Stimulated activated CD4-positive, alpha-beta T cell treated with anti-CD3 and anti-CD28 coated beads, TNF-alpha, amount 100 ng/mL, for 1 hour (primary cell): ENCODE measurements at regions not wholly inside any gene's neighbourhood (a gene's known extent, or its start where the extent isn't known, plus 50 kb on each side); places are given as distances from the start of the nearest gene placed in this dataset.
"Not testable (repeated sequence)": the region's sequence is repeated elsewhere in the genome, so short reads cannot be mapped to it uniquely, and the experiment has no call there.

Source experiments
- DNase-seq, 3 donors: peaks; one replicate each; pipeline ENCODE4 v3.0.0-alpha.2; 2020; ENCODE audit warnings: low read depth in 3 of 3, low spot score in 1 of 3

DNA sequence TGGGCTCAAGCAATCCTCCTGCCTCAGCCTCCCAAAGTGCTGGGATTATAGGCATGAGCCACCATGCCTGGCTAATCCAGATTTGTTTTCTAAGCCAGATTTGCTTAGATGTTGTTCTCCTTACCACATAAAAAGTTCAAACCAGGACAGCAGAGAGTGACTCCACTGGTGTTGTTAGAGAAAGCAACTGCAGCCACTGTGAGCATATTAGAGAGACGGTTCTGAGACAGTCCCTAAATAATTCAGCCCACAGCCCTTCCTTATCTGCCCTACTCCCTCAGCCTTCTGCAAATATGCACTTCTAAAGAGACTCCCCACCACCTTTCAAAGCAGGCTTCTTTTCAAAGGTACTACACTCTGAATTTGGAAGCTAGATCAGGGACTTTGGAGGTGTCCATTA lies 96.1 kb downstream of the DRD1 start:
- DNase-seq: no peak

DNA sequence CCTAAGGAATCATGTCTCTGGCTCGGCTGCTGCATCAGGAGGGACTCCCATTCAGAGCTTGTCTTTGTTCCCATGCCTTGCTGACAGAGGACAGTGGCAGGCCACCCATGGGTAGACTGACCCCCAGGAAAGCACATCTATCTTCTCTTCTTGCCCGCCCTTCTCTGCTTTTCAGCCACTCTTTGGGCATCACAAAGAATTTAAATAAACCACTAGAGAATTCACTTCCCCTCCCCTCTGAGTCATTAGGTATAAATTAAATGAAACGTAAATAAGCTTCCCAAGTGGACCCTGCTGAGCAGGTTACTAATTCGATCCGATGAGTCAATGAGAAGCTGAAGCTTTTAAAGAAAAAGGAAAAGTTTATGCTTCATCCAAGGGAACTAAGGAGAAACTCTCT lies 97.0 kb downstream of the DRD1 start:
- DNase-seq: no peak

DNA sequence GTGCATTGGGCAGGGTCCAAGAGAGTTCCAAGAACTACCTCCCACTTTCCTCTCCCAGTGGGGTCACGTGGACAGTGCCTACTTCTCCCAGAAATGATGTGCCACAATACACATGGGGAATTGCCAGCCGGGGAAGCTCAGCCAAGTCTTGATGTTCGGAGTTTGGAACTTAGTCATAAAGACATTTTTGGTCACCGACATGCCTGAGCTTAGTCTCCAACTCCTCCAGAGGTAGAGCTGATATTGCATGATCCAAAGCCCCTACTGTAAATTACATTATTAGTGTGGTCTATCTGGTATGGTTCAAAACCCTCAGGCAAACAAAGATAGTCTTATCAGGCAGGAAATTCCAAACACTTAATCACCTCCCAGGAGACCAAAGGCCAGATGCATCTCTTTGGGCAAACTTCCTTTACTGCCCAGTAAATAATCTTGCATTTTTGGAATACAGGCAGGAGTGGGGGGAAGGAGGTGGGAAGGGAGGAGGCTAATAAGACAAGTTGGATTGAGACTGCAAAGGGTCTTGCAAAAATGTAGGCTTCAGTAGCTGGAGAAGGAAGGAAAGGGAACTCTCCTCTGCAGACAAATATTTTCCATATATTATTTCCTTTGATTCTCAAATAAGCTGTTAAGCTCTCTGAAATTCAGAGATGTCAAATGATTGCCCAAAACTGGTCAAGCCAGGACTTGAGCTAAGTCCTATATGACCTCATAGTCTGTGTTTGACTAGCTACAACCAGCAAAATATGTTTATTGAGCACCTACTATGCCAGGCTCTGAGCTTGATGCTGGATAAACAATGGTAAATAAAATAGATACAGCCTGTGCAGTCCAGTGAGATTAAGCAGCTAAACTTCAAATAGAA lies 99.4 kb downstream of the DRD1 start:
- no peak for DNase-seq

DNA sequence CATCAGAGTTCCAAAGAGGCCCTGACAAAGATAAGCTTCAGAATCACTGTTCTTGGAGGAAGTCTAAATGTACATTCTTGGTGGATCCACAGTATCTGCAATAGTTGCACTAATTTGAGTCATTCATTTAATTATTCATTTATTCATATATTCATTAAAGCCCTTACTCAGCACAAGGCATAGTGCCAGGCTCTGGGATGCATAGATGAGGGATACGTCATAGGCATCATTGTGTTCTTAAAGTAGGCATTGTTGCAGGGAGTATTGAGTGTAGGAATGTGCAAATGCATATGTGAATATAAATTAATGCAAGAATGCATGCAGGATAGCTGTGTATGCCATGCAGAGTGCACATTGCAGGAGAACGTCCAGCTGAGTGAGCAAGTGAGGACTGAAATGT lies 100.7 kb downstream of the DRD1 start:
- DNase-seq: no peak

DNA sequence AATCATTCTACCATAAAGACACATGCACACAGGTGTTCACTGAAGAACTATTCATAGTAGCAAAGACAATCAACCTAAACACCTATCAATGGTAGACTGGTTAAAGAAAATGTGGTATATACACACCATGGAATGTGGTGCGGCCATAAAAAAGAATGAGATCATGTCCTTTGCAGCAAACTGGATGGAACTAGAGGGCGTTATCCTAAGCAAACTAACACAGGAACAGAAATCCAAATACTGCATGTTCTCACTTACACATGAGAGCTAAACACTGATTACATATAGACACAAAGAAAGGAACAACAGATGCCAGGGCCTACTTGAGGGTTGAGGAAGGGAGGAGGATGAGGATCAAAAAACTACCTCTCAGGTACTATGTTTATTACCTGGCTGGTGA lies 103.8 kb downstream of the DRD1 start:
- DNase-seq: no peak

DNA sequence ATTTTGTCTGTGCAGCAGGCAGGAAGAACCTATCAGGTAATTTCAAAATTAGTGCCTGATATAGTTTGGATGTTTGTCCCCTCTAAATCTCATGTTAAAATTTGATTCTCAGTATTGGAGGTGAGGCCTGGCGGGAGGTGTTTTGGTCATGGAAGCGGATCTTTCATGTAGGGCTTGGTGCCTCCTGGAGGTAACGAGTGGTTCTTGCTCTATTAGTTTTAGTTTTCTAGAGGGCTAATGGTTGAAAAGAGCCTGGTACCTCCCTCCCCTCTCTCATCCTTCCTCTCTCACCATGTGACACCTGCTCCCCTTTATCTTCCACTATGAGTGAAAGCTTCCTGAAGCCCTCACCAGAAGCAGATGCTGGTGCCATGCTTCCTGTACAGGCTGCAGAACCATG lies 106.3 kb downstream of the DRD1 start:
- no peak for DNase-seq

DNA sequence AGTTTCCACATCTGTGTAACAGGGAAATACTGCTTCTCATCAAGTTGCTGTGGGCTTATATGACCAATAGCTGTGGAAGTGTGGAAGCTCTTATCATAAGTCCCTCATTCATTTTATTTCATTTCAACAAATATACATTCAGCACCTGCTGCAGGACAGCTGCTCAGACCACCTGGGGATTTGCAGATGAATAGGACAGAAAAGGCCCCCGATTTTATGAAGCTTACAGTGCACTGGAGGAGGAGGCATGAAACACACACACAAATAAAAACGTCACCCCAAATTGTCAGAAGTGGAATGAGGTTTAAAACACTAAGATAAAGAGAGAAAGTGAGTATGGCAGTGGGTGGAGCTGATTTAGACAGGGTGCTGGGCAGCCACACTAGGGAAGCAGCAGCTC lies 107.2 kb downstream of the DRD1 start:
- DNase-seq: no peak

DNA sequence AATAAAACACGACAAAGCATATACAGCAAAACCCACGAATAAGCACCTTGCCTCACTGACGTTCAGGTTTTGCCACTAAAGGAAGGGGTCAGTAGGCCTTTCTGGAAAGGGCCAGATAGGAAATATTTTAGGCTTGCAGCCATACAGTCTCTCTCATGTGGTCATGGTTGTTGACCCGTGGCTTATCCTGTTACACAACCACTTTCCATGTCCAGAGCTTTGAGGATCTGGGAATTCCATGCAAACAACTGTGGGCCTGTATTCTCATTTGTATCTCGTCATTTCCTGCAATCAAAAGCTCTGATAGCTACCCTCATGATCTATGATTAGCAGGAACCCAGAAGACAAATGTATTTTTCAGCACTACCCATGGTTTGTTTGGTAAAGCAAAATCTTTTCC lies 108.3 kb downstream of the DRD1 start:
- DNase-seq: no peak

DNA sequence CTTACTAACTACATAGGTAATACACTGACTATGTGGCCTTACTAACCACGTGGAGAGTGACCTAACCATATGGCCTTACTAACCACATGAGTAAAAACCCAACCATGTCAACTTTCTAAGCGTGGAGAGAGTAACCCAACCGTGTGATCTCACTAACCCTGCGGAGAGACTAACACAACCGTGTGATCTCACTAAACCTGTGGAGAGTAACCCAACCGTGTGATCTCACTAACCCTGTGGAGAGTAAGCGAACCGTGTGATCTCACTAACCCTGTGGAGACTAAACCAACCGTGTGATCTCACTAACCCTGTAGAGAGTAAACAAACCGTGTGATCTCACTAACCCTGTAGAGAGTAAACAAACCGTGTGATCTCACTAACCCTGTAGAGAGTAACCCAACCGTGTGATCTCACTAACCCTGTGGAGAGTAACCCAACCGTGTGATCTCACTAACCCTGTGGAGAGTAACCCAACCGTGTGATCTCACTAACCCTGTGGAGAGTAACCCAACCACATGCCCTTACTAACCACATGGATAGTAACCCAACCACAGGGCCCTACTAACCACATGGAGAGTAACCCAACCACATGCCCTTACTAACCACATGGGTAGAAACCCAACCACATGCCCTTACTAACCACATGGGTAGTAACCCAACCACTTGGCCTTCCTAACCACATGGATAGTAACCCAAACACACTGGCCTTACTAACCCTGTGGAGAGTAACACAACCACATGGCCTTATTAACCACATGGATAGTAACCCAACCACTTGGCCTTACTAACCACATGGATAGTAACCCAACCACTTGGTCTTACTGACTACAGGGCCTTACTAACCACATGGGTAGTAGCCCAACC lies 112.6 kb downstream of the DRD1 start:
- DNase-seq: not testable (repeated sequence)

DNA sequence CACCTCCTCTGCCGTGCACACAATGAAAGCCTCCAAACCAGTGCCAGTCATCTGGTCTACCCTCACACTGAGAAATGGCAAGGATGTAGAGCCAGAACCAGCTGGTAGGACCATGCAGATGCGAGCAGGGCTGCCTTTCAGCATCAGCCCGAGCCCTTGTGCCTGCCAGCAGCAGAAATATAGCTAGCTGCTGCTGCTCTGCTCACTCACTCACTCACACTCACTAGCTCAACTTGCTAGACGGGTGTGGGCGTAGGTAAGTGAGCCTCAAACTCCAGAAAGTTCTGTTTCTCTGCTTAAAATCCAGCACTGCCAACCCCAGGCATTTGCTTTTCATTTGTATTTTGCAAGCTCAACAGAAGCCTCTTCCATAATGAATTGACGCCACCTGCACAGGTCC lies 114.0 kb downstream of the DRD1 start:
- DNase-seq: no peak

DNA sequence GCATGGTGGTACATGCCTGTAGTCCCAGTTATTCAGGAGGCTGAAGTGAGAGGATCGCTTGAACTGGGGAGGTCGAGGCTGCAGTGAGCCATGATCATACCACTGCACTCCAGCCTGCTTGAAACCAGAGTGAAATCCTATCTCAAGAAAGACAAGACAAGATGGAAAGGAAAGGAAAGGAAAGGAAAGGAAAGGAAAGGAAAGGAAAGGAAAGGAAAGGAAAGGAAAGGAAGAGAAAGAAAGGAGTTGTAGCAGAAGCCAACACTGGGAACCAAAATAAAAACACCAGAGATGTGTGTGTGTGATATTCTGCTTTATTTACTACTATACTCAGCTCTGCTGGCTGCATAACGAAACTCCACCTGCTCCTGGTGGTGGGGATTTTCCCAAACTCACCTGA lies 115.3 kb downstream of the DRD1 start:
- DNase-seq: no peak

DNA sequence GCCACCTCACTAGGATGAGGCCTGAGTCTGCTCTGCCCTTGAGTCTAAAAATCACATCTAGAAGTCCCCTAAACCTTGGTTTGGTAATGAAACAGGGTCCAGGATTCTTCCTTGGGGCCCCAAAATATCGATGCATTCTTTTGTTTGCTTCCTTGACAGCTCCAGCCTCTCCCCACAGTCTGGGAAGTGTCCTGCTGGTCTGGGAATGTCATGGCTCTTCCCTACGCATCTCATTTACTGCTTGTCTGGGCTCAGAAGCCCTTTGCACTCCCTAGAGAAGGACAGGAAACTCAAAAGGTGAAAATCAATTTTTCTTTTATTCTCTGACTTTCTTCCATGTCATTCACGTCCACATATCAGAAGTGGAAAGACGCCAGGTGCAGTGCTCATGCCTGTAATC lies 115.8 kb downstream of the DRD1 start:
- DNase-seq: no peak

DNA sequence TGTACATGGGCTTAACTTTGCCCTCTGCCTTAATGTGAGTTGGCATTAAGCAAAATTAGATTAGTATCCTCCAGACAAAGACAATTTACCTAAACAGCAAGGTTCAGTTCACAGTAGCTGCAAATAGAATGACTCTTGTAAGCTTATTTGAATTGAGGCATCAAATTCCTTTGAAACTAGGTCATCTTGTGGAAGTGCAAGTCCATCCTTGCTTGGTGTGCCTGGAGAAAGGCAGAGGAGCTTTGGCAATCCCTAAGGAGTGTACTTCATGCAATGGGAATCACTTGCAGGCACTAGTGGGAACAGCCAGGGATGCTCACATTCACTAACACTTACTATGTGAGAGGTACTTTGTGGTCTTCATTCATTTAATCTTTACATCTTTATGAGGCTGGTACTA lies 118.3 kb downstream of the DRD1 start:
- no peak for DNase-seq

DNA sequence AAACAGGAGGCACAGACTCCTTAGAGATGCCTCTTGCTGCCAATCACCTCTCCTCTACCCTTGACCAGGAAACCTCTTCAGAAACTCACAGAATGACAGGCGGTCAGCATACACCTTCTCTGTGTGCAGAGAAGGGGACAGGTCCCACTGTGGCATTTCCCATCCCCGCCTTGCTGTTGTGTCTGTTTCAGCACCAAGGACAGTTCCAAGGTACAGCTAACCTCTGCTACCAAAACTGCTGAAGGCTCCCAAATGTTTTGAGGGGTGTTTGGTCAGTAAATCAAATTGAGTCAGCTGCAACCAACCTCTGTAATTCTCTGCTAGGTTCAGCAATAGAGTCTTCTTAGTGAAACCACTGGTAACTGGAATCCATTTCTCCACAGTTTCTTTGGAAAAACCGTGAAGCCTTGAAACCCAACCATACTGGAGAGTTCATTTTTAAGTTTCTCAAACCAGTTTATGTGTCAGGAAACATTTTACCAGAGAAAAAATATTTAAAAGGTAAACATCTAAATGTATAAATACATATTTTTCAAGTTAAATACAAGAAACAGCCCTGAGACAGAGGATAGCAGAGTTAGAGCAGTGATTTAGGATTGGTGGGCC lies 122.0 kb downstream of the DRD1 start:
- DNase-seq: no peak

DNA sequence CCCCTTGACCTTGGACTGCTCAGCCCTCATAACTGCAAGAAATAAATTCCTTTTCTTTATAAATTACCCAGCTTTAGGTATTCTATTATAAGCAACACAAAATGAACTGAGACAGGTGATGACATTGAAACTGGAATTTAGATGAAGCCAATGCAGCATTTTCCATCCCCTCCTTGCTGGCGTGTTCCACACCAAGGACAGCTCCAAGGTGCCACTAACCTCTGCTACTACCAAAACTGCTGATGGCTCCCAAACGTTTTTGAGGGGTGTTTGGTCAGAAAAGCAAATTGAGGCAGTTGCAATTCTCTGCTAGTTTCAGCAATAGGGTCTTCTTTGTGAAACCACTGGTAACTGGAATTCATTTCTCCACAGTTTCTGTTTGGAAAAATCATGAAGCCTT lies 124.8 kb downstream of the DRD1 start:
- DNase-seq: no peak

DNA sequence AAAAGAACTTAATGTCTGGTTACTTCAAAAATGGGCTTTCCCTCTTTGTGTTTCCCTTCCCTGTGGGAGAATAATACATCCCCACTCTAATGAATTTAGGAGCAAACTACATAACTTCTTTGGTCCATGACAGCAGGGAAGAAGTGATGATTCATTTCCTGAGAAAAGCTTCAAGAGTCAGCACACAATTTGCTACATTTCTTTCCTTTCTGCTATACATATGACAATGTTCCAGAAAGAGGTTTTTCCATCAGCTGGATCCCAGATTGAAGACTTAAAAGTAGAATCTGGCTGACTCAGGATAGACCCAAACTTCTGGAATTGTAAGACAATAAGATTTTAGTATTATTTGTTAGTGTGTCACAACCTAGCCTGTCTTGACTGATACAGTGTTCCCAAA lies 126.1 kb downstream of the DRD1 start:
- no peak for DNase-seq

DNA sequence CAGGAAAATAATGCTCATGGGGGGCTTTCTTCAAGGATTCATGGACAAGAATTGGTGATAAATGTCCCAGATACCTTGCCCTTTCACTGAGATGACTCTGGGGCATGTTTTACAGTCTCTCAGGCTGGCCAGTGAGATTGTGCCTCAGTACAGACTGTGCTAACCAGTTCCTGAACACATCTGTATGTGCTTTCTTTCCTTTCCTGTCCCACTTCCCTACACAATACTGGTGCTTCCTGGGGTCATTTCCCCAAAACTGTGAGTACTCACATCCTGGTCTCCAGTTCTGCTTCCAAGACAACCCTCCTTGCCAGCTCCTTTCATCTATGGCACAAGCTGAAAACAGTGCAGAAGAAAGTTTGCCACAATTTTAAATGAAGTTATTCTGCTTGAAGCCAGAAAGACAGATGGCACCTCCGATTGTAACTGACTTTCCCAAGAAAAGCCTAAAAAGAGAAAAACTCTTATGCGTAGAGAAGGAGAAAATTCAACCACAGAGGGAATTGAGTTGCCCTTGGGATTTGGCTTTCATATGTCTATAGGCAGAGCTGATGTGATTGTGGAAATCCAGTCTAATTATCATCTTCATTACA lies 134.7 kb downstream of the DRD1 start:
- no peak for DNase-seq

DNA sequence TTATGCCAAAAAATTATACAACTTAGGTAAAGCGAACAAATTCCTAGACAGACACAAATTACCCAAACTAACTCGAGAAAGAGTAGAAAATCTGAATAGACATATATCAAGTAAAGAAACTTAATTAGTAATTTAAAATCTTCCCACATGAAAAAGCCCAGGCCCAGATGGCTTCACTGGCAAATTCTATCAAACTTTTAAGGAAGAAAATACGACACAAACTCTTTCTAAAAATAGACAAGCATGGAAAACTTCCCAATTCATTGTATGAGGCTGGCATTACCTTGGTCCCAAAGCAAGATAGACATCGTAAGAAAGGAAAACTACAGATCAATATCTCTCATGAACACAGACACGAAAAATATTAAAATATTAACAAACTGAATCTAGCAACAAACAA lies 135.3 kb downstream of the DRD1 start:
- no peak for DNase-seq

DNA sequence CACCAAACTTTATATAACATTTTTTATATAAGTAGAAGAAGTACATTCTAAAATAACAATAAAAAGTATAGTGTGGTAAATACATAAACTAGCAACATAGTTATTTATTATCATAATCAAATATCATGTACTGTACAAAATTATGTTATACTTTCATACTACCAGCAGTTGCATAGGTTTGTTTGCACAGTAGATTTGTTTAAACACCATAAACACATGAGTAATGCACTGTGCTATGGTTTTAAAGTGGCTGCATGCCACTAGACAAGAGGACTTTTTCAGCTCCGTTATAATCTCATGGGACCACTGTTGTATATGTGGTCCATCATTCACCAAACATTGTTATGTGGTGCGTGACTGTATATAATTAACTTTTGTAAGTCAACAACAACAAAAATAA lies 137.6 kb downstream of the DRD1 start:
- DNase-seq: no peak

DNA sequence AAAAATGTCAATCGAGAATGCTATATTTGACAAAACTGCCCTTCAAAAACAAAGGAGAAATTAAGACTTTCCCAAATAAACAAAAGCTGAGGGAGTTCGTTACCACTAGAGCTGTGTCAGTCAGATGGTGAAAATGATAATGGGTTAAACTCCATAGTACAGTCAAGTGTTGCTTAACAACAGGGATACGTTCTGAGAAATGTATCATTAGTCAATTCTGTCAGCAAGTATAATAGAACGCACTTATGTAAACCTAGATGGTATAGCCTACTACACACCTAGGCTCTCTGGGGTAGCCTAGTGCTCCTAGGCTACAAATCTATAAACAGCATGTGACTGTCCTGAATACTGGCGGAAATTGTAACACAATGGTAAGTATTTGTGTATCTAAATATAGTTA lies 138.7 kb downstream of the DRD1 start:
- DNase-seq: no peak

DNA sequence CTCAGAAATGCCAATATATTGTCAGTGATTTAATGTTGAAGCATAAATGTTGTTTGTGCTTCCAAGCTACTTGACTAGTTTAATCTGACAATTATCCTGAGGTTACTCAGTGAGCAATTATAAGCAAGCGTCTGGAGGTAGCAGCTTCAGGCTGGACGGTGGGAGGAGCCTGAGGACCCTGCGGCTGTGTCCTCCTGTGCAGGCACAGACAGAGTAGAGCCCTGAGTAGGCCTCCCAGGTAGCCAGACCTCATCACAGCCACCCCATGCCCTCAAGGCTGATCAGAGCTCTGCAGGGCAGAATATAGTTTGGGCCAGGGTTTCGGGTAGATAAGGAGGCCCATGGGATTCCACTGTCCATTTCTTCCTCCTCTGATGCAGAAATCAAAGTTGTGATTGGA lies 153.6 kb downstream of the DRD1 start:
- DNase-seq: no peak
